NCI-H748 (cell line): ENCODE measurements at regions not wholly inside any gene's neighbourhood (a gene's known extent, or its start where the extent isn't known, plus 50 kb on each side); places are given as distances from the start of the nearest gene placed in this dataset.
A peak's percentile ranks its signal among the peaks of the same experiment; 100 is the strongest.

Source experiments
- DNase-seq: peaks from one replicate; lab custom pipeline; 2025; ENCODE audit not compliant: unreplicated experiment; lab: John Stamatoyannopoulos, UW

- peak; percentile 91 for DNase-seq
These were observed 278.5 kb downstream of the NOVA1 start for GRCh38 chr14:26319139-26319864.

GRCh38 chr14:26304056-26304455 is 293.8 kb downstream of the NOVA1 start:
- DNase-seq = no peak

- DNase-seq = no peak
These were observed 303.9 kb downstream of the NOVA1 start for GRCh38 chr14:26293909-26294308.

- no peak for DNase-seq
These were observed 307.8 kb downstream of the NOVA1 start for GRCh38 chr14:26289891-26290486.

GRCh38 chr14:26286913-26287205 is 311.0 kb downstream of the NOVA1 start:
- DNase-seq = peak; percentile 43

GRCh38 chr14:26286081-26286912 is 311.5 kb downstream of the NOVA1 start:
- DNase-seq = peak; percentile 63

- peak; percentile 81 for DNase-seq
These were observed 315.3 kb downstream of the NOVA1 start for GRCh38 chr14:26282578-26282977.

- DNase-seq = peak; percentile 96
These were observed 315.8 kb downstream of the NOVA1 start for GRCh38 chr14:26282011-26282410.

- peak; percentile 90 for DNase-seq
These were observed 316.4 kb downstream of the NOVA1 start for GRCh38 chr14:26281280-26281998.

- peak; percentile 72 for DNase-seq
These were observed 321.1 kb downstream of the NOVA1 start for GRCh38 chr14:26276757-26277156.

GRCh38 chr14:26265170-26265685 is 332.6 kb downstream of the NOVA1 start:
- DNase-seq = peak; percentile 10

- DNase-seq = no peak
These were observed 336.3 kb downstream of the NOVA1 start for GRCh38 chr14:26261368-26262122.

- peak; percentile 74 for DNase-seq
These were observed 342.6 kb downstream of the NOVA1 start for GRCh38 chr14:26255213-26255612.

- DNase-seq = no peak
These were observed 345.7 kb downstream of the NOVA1 start for GRCh38 chr14:26252176-26252575.

- DNase-seq = peak; percentile 36
These were observed 364.7 kb downstream of the NOVA1 start for GRCh38 chr14:26233118-26233517.

GRCh38 chr14:26218861-26219260 is 379.0 kb downstream of the NOVA1 start:
- no peak for DNase-seq

- DNase-seq = no peak
These were observed 380.1 kb downstream of the NOVA1 start for GRCh38 chr14:26217778-26218177.

- DNase-seq = no peak
These were observed 381.0 kb downstream of the NOVA1 start for GRCh38 chr14:26216786-26217185.

GRCh38 chr14:26213846-26214575 is 383.8 kb downstream of the NOVA1 start:
- no peak for DNase-seq

GRCh38 chr14:26209699-26210098 is 388.1 kb downstream of the NOVA1 start:
- DNase-seq = no peak
